ENCODE measurements at regions not wholly inside any gene's neighbourhood (a gene's known extent, or its start where the extent isn't known, plus 50 kb on each side); places are given as distances from the start of the nearest gene placed in this dataset.
"Not testable (repeated sequence)": the region's sequence is repeated elsewhere in the genome, so short reads cannot be mapped to it uniquely, and the experiment has no call there.

- H3K79me2 ChIP-seq (ENCODE audit: insufficient read depth, low read depth); H3K36me3 ChIP-seq (ENCODE audit: insufficient read depth); H3K4me2 ChIP-seq; H2AFZ ChIP-seq (ENCODE audit: low read depth); H3K4me3 ChIP-seq (IDR thresholded peaks at IDR 0.05; ENCODE audit: insufficient read depth, low read depth, low read length); H4K20me1 ChIP-seq (ENCODE audit: insufficient read depth); H3K4me1 ChIP-seq (ENCODE audit: low read depth, poor library complexity, severe bottlenecking); H3K27me3 ChIP-seq (ENCODE audit: insufficient read depth, low read depth); H3K27ac ChIP-seq; H3K9ac ChIP-seq: not testable (repeated sequence)
These were observed 149.1 kb downstream of the SPIN4 start for GRCh38 chrX:63201987-63202386.

DNA sequence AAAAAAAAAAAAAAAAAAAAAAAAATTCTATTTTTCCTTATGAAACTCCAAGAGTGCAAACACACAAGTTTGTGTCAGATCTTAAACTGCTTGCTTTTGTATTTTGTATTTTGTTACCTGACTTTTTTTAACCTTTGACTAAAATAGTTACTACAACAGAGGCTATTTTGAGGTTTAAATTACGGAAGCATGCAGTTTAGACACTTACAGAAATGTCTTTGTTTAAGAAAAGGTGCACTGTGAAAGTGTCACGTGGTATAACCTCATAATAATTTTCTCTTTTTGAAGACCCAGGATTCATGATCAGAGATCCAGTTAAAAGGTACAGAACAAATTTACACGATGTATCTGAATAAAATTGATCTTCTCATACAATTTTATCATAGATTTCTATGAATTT, 152.4 kb downstream of the SPIN4 start:
- H3K9ac ChIP-seq; H3K79me2 ChIP-seq (ENCODE audit: insufficient read depth, low read depth); H3K36me3 ChIP-seq (ENCODE audit: insufficient read depth); H2AFZ ChIP-seq (ENCODE audit: low read depth); H3K4me2 ChIP-seq; H3K4me1 ChIP-seq (ENCODE audit: low read depth, poor library complexity, severe bottlenecking); H3K4me3 ChIP-seq (IDR thresholded peaks at IDR 0.05; ENCODE audit: insufficient read depth, low read depth, low read length); H3K27ac ChIP-seq; H4K20me1 ChIP-seq (ENCODE audit: insufficient read depth); H3K27me3 ChIP-seq (ENCODE audit: insufficient read depth, low read depth): not testable (repeated sequence)

DNA sequence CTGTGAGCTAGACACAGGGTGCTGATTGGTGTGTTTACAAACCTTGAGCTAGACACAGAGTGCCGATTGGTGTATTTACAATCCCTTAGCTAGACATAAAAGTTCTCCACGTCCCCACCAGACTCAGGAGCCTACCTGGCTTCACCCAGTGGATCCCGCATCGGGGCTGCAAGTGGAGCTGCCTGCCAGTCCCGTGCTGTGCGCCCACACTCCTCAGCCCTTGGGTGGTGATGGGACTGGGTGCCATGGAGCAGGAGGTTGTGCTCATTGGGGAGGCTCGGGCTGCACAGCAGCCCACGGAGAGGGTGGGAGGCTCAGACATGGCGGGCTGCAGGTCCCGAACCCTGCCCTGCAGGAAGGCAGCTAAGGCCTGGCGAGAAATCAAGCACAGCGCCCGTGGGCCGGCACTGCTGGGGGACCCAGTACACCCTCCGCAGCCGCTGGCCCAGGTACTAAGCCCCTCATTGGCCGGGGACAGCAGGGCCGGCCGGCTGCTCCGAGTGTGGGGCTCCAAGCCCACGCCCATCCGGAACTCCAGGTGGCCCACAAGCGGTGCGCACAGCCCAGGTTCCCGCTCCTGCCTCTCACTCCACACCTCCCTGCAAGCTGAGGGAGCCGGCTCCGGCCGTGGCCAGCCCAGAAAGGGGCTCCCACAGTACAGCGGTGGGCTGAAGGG, 158.6 kb downstream of the SPIN4 start:
- not testable (repeated sequence) for H3K4me3 ChIP-seq (IDR thresholded peaks at IDR 0.05; ENCODE audit: insufficient read depth, low read depth, low read length); H3K4me2 ChIP-seq; H3K79me2 ChIP-seq (ENCODE audit: insufficient read depth, low read depth); H3K36me3 ChIP-seq (ENCODE audit: insufficient read depth); H4K20me1 ChIP-seq (ENCODE audit: insufficient read depth); H3K27me3 ChIP-seq (ENCODE audit: insufficient read depth, low read depth); H3K9ac ChIP-seq; H2AFZ ChIP-seq (ENCODE audit: low read depth); H3K4me1 ChIP-seq (ENCODE audit: low read depth, poor library complexity, severe bottlenecking); H3K27ac ChIP-seq

DNA sequence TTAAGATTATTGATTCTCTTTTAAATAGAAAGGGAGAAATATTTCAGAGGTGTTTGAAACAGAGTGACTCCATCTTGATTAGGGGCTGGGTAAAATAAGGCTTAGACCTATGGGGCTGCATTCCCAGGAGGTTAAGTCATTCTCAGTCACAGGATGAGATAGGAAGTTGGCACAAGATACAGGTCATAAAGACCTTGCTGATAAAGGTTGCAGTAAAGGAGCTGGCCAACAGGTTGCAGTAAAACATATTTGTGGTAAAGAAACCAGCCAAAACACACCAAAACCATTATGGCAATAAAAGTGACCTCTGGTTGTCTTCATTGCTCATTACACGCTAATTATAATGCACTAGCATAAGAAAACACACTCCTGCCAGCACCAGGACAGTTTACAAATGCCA, 165.0 kb downstream of the SPIN4 start:
- H3K4me1 ChIP-seq (ENCODE audit: low read depth, poor library complexity, severe bottlenecking) = no peaks in the 10 kb centered on the region
- H4K20me1 ChIP-seq (ENCODE audit: insufficient read depth) = no peaks in the 10 kb centered on the region
- no peaks in the 10 kb centered on the region for H3K79me2 ChIP-seq (ENCODE audit: insufficient read depth, low read depth)
- H3K4me2 ChIP-seq = no peak overlapping the region
- no peaks in the 10 kb centered on the region for H3K27me3 ChIP-seq (ENCODE audit: insufficient read depth, low read depth)
- H3K4me3 ChIP-seq (IDR thresholded peaks at IDR 0.05; ENCODE audit: insufficient read depth, low read depth, low read length) = no peak overlapping the region
- no peak overlapping the region for H3K27ac ChIP-seq
- H3K36me3 ChIP-seq (ENCODE audit: insufficient read depth) = no peaks in the 10 kb centered on the region
- no peak overlapping the region for H2AFZ ChIP-seq (ENCODE audit: low read depth)
- no peak overlapping the region for H3K9ac ChIP-seq
- TF ChIP-seq CTCF (conservative IDR thresholded peaks at IDR 0.05; ENCODE audit: low read depth, low read length) = no peak

DNA sequence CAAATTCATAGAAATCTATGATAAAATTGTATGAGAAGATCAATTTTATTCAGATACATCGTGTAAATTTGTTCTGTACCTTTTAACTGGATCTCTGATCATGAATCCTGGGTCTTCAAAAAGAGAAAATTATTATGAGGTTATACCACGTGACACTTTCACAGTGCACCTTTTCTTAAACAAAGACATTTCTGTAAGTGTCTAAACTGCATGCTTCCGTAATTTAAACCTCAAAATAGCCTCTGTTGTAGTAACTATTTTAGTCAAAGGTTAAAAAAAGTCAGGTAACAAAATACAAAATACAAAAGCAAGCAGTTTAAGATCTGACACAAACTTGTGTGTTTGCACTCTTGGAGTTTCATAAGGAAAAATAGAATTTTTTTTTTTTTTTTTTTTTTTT, 171.3 kb downstream of the SPIN4 start:
- H3K79me2 ChIP-seq (ENCODE audit: insufficient read depth, low read depth); H3K9ac ChIP-seq; H4K20me1 ChIP-seq (ENCODE audit: insufficient read depth); H3K36me3 ChIP-seq (ENCODE audit: insufficient read depth); H3K4me2 ChIP-seq; H3K4me3 ChIP-seq (IDR thresholded peaks at IDR 0.05; ENCODE audit: insufficient read depth, low read depth, low read length); H3K4me1 ChIP-seq (ENCODE audit: low read depth, poor library complexity, severe bottlenecking); H3K27me3 ChIP-seq (ENCODE audit: insufficient read depth, low read depth); H3K27ac ChIP-seq; H2AFZ ChIP-seq (ENCODE audit: low read depth): not testable (repeated sequence)

DNA sequence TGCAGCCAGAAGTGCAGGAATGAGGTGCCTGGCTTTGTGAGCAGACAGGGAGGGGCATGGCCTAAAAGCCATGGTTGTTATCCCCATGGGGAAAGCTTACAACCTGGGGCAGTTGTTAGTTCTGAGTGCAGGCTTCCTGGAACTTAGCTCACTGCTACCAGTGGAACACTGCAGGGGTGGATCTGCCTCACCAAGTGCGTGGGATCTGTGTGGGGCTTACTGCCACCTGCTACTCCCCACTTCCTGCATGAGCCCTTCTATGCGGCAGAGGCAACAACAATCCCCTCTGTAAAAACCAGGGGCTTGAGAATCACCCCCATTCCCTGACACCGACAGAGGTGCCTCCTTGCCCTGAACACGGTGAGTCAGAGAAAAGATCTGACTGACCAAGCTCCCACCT, 174.6 kb downstream of the SPIN4 start:
- not testable (repeated sequence) for H4K20me1 ChIP-seq (ENCODE audit: insufficient read depth); H3K4me1 ChIP-seq (ENCODE audit: low read depth, poor library complexity, severe bottlenecking); H3K4me3 ChIP-seq (IDR thresholded peaks at IDR 0.05; ENCODE audit: insufficient read depth, low read depth, low read length); H3K27ac ChIP-seq; H3K4me2 ChIP-seq; H3K27me3 ChIP-seq (ENCODE audit: insufficient read depth, low read depth); H3K79me2 ChIP-seq (ENCODE audit: insufficient read depth, low read depth); H3K9ac ChIP-seq; H2AFZ ChIP-seq (ENCODE audit: low read depth); H3K36me3 ChIP-seq (ENCODE audit: insufficient read depth)

GRCh38 chrX:63173841-63174718, 177.1 kb downstream of the SPIN4 start:
- H3K36me3 ChIP-seq (ENCODE audit: insufficient read depth); H3K27ac ChIP-seq; H3K4me1 ChIP-seq (ENCODE audit: low read depth, poor library complexity, severe bottlenecking); H3K79me2 ChIP-seq (ENCODE audit: insufficient read depth, low read depth); H3K4me3 ChIP-seq (IDR thresholded peaks at IDR 0.05; ENCODE audit: insufficient read depth, low read depth, low read length); H3K9ac ChIP-seq; H3K27me3 ChIP-seq (ENCODE audit: insufficient read depth, low read depth); H2AFZ ChIP-seq (ENCODE audit: low read depth); H3K4me2 ChIP-seq; H4K20me1 ChIP-seq (ENCODE audit: insufficient read depth): not testable (repeated sequence)

DNA sequence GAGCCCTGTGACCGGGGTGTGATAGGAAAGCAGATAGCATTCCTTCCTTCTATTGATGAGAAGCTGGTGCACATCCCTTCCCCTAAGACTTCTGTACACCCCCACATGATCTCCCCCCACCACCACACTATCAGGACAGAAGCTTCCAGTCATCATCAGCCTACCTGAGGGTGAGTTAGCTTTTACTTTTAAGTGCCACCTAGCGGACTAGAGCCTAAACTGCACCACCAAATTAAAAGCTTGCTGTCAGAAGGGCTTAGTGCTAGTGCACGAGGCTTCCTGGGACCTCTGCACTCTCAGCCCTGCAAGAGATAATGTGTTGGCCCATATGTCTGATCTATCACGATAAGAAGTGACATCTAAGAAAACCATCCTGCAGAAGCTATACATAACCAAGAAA, 181.7 kb downstream of the SPIN4 start:
- not testable (repeated sequence) for H3K4me3 ChIP-seq (IDR thresholded peaks at IDR 0.05; ENCODE audit: insufficient read depth, low read depth, low read length); H3K79me2 ChIP-seq (ENCODE audit: insufficient read depth, low read depth); H4K20me1 ChIP-seq (ENCODE audit: insufficient read depth); H3K27ac ChIP-seq; H3K36me3 ChIP-seq (ENCODE audit: insufficient read depth); H3K4me1 ChIP-seq (ENCODE audit: low read depth, poor library complexity, severe bottlenecking); H3K27me3 ChIP-seq (ENCODE audit: insufficient read depth, low read depth); H3K4me2 ChIP-seq; H2AFZ ChIP-seq (ENCODE audit: low read depth); H3K9ac ChIP-seq

GRCh38 chrX:63168949-63169348, 182.2 kb downstream of the SPIN4 start:
- H4K20me1 ChIP-seq (ENCODE audit: insufficient read depth); H3K4me3 ChIP-seq (IDR thresholded peaks at IDR 0.05; ENCODE audit: insufficient read depth, low read depth, low read length); H2AFZ ChIP-seq (ENCODE audit: low read depth); H3K27me3 ChIP-seq (ENCODE audit: insufficient read depth, low read depth); H3K36me3 ChIP-seq (ENCODE audit: insufficient read depth); H3K79me2 ChIP-seq (ENCODE audit: insufficient read depth, low read depth); H3K27ac ChIP-seq; H3K4me2 ChIP-seq; H3K9ac ChIP-seq; H3K4me1 ChIP-seq (ENCODE audit: low read depth, poor library complexity, severe bottlenecking): not testable (repeated sequence)

Data from KMS-11 (cell line).